H1 (cell line): ENCODE measurements at regions not wholly inside any gene's neighbourhood (a gene's known extent, or its start where the extent isn't known, plus 50 kb on each side); places are given as distances from the start of the nearest gene placed in this dataset.

ENCODE experiments used
- BACH1 ChIP-seq: IDR thresholded peaks from 2 replicates; pipeline ENCODE4 v1.6.1; 2012; ENCODE audit warnings: low read length, improper control_type of control experiment
- BCL11A ChIP-seq, 2 experiments: IDR thresholded peaks; one replicate each; pipeline ENCODE4 v1.6.1; 2011; ENCODE audit warnings: low read depth in 2 of 2, low read length in 2 of 2, mild to moderate bottlenecking in 2 of 2
- CHD7 ChIP-seq: fragments of 300-600 bp; sonication (generic); IDR thresholded peaks from 2 replicates; pipeline ENCODE4 v1.7.1; 2012; ENCODE audit warnings: low read length, moderate library complexity, mild to moderate bottlenecking, inconsistent platforms; ENCODE audit not compliant: insufficient replicate concordance
- RBBP5 ChIP-seq: IDR thresholded peaks from 2 replicates; pipeline ENCODE4 v1.7.1; 2012; ENCODE audit warnings: low read depth, mild to moderate bottlenecking, inconsistent platforms, low read length, moderate library complexity, borderline replicate concordance
- SIRT6 ChIP-seq: IDR thresholded peaks from one replicate; pipeline ENCODE4 v1.7.1; 2012; ENCODE audit warnings: low read length, inconsistent platforms
- SP4 ChIP-seq: IDR thresholded peaks from 2 replicates; pipeline ENCODE4 v1.6.1; 2012; ENCODE audit warnings: low read length, inconsistent platforms

- TF ChIP-seq CHD7 (no peak), RBBP5 (no peak), SIRT6 (no peak), SP4 (no peak), BACH1 (no peak), BCL11A (IDR thresholded peaks at IDR 0.05; ENCODE audit: low read depth in 2 of 2, low read length in 2 of 2) (no peak)
Observed at GRCh38 chr6:49145280-49145679, 317.8 kb downstream of the MMUT start (continued).
